ENCODE measurements at regions not wholly inside any gene's neighbourhood (a gene's known extent, or its start where the extent isn't known, plus 50 kb on each side); places are given as distances from the start of the nearest gene placed in this dataset.

DNA sequence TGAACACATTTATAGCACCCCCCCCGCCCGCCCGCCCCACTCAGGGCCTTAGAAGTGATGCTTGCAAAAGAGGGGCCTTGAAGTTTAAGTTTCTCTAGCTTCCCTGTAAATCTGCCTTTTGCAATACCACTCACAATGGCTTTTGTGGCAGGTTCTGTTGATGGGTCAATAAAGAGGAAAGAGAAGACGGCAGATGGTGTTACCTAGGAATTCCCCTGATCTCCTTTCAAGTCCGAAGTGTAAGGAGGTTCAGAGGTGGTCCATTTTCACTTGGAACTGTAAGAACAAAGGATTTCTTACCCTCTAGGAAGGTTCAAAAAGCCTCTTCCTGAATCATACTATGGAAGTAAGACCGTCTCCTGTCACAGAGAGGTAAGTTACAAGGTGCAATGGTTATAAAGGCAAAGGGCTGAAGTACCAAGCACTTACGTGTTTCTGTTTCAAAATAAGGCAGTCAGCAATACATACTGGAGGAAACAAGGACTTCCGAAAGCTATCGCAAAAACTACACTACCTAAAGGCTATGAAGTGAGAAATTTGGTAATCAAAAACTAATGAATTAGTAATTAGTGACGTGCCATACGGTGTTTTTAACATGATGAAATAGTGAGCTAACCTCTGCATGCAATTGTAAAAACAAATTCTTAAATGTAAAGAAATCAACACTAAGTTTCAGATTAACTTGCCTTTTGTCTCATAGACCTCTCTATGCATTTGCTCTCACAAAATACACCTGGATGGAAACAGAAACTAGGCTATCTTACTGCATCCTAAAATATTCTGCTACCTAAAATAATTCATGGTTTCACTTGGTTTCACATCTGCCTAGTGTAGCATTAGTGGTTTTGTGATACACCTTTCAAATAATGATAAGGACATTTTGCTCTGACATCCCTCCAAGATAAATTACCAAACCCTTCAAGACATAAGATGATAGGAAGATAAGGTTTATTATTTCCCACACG, 589.4 kb upstream of the FAM174A start:
- TF ChIP-seq, protein P1, sequence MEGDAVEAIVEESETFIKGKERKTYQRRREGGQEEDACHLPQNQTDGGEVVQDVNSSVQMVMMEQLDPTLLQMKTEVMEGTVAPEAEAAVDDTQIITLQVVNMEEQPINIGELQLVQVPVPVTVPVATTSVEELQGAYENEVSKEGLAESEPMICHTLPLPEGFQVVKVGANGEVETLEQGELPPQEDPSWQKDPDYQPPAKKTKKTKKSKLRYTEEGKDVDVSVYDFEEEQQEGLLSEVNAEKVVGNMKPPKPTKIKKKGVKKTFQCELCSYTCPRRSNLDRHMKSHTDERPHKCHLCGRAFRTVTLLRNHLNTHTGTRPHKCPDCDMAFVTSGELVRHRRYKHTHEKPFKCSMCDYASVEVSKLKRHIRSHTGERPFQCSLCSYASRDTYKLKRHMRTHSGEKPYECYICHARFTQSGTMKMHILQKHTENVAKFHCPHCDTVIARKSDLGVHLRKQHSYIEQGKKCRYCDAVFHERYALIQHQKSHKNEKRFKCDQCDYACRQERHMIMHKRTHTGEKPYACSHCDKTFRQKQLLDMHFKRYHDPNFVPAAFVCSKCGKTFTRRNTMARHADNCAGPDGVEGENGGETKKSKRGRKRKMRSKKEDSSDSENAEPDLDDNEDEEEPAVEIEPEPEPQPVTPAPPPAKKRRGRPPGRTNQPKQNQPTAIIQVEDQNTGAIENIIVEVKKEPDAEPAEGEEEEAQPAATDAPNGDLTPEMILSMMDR (IDR thresholded peaks at IDR 0.05) = no peak

DNA sequence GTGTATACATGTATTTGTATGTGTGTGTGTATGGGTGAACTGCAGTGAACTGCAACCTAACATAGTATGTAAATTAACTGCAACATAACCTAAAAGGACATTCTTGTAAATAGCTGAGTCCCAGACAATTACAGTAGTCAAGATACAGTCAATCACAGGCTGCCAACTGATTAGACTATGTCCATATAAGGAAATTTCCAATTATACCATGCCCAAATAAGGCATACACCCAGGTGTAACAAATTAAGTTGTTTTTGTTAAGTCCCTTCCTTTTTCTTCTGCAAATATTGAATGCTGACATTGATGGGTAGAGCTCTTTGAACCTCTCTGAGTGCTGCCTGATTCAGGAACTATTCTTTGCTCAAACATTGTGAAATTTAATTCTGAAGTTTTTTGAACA, 594.6 kb upstream of the FAM174A start:
- TF ChIP-seq, protein P1 (IDR thresholded peaks at IDR 0.05) = no peak
- H3K4me2 ChIP-seq (ENCODE audit: low read length) = no peak overlapping the region
- H3K4me3 ChIP-seq (ENCODE audit: low read depth, low read length) = no peak overlapping the region
- H2AFZ ChIP-seq = no peak overlapping the region
- no peaks in the 10 kb centered on the region for H3K4me1 ChIP-seq
- no peaks in the 10 kb centered on the region for H3K27me3 ChIP-seq (ENCODE audit: control insufficient read depth, insufficient read depth, low read length)
- H3K9me3 ChIP-seq (ENCODE audit: control insufficient read depth, low read length) = no peaks in the 10 kb centered on the region
- H3K9ac ChIP-seq = no peak overlapping the region
- no peaks in the 10 kb centered on the region for H3K79me2 ChIP-seq
- no peak overlapping the region for H3K27ac ChIP-seq
- no peaks in the 10 kb centered on the region for H3K36me3 ChIP-seq (ENCODE audit: control insufficient read depth, insufficient read depth, low read length)

More for the DNA sequence above, 589.4 kb upstream of the FAM174A start:
- no peak overlapping the region for H3K4me3 ChIP-seq (ENCODE audit: low read depth, low read length)
- no peaks in the 10 kb centered on the region for H3K27me3 ChIP-seq (ENCODE audit: control insufficient read depth, insufficient read depth, low read length)
- H3K9ac ChIP-seq = no peak overlapping the region
- H3K79me2 ChIP-seq = no peaks in the 10 kb centered on the region
- H3K36me3 ChIP-seq (ENCODE audit: control insufficient read depth, insufficient read depth, low read length) = no peaks in the 10 kb centered on the region
- H3K27ac ChIP-seq = no peak overlapping the region
- no peaks in the 10 kb centered on the region for H3K4me1 ChIP-seq
- H2AFZ ChIP-seq = no peak overlapping the region
- H3K9me3 ChIP-seq (ENCODE audit: control insufficient read depth, low read length) = no peaks in the 10 kb centered on the region
- H3K4me2 ChIP-seq (ENCODE audit: low read length) = no peak overlapping the region

DNA sequence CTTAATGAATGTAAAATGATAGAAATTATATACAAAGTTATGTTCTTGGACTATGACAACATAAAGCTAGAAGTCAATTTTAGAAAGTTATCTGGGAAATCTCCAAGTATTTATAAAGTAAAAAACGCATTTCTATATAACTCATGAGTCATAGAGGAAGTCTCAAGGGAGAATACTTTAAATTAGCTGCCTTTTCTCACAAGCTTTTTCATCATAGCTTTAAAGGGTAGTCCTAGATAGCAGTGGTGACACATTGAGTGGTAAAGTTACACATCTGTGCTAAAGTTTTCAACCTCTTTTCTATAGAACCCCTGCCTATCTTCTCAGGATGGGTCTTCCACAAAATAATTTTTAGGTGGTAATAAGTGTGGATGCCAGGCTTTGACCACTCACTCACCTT, 598.3 kb upstream of the FAM174A start:
- no peaks in the 10 kb centered on the region for H3K79me2 ChIP-seq
- H3K4me3 ChIP-seq (ENCODE audit: low read depth, low read length) = no peak overlapping the region
- no peaks in the 10 kb centered on the region for H3K36me3 ChIP-seq (ENCODE audit: control insufficient read depth, insufficient read depth, low read length)
- no peaks in the 10 kb centered on the region for H3K4me1 ChIP-seq
- no peak overlapping the region for H2AFZ ChIP-seq
- H3K27ac ChIP-seq = no peak overlapping the region
- no peaks in the 10 kb centered on the region for H3K9me3 ChIP-seq (ENCODE audit: control insufficient read depth, low read length)
- TF ChIP-seq, protein P1 (IDR thresholded peaks at IDR 0.05) = no peak
- H3K27me3 ChIP-seq (ENCODE audit: control insufficient read depth, insufficient read depth, low read length) = no peaks in the 10 kb centered on the region
- no peak overlapping the region for H3K4me2 ChIP-seq (ENCODE audit: low read length)
- no peak overlapping the region for H3K9ac ChIP-seq

DNA sequence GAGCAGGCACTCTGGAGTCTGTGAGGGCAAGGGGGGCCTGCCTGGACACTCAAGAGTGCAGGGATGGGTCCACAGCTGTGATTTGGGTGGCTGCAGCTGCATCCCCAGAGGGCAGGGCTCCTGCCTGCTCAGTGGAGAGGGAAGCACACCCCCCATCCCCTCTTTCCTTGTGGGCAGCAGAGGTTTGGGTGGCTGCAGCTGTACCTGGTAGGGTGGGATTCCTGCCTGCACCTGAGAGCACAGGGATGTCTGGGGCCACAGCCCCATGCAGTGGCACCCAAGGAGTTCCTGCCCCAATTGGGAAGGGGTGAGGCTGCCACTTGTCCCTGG, 605.4 kb upstream of the FAM174A start:
- no peak overlapping the region for H3K4me3 ChIP-seq (ENCODE audit: low read depth, low read length)
- H3K79me2 ChIP-seq = no peaks in the 10 kb centered on the region
- TF ChIP-seq, protein P1 (IDR thresholded peaks at IDR 0.05) = no peak
- no peak overlapping the region for H3K4me2 ChIP-seq (ENCODE audit: low read length)
- no peaks in the 10 kb centered on the region for H3K36me3 ChIP-seq (ENCODE audit: control insufficient read depth, insufficient read depth, low read length)
- H3K27ac ChIP-seq = no peak overlapping the region
- H3K9me3 ChIP-seq (ENCODE audit: control insufficient read depth, low read length) = no peaks in the 10 kb centered on the region
- no peaks in the 10 kb centered on the region for H3K4me1 ChIP-seq
- no peak overlapping the region for H2AFZ ChIP-seq
- H3K9ac ChIP-seq = no peak overlapping the region
- H3K27me3 ChIP-seq (ENCODE audit: control insufficient read depth, insufficient read depth, low read length) = no peaks in the 10 kb centered on the region
